CD4-positive, CD25-positive, alpha-beta regulatory T cell (primary cell): ENCODE measurements at regions not wholly inside any gene's neighbourhood (a gene's known extent, or its start where the extent isn't known, plus 50 kb on each side); places are given as distances from the start of the nearest gene placed in this dataset.

Source experiments
- ATAC-seq, 2 donors: fragments of 150-1000 bp; cut with Tn5 transposase; one replicate each; pipeline ENCODE4 v1.10.0; 2021; ENCODE audit warnings: low read depth in 2 of 2, moderate number of reproducible peaks in 2 of 2, moderate library complexity in 1 of 2
- DNase-seq, 3 donors: peaks; one replicate each; pipeline versions ENCODE4 v3.0.0 to v3.0.0-alpha.2; 2012 to 2022; ENCODE audit warnings: mixed read lengths in 1 of 3
- H3K27ac ChIP-seq: one replicate; pipeline ENCODE4 v1.7.0; 2013; ENCODE audit warnings: mild to moderate bottlenecking, low read length; ENCODE audit not compliant: insufficient read depth, poor library complexity, severe bottlenecking
- H3K27me3 ChIP-seq: one replicate; pipeline ENCODE4 v1.7.0; 2013; ENCODE audit warnings: low read length; ENCODE audit not compliant: control insufficient read depth, insufficient read depth
- H3K36me3 ChIP-seq: one replicate; pipeline ENCODE4 v1.7.0; 2013; ENCODE audit warnings: mild to moderate bottlenecking, low read length, moderate library complexity; ENCODE audit not compliant: control insufficient read depth, insufficient read depth
- H3K4me1 ChIP-seq: 2 replicates; pipeline ENCODE4 v1.7.0; 2013; ENCODE audit warnings: mild to moderate bottlenecking, low read length; ENCODE audit not compliant: insufficient read depth, control insufficient read depth, poor library complexity, severe bottlenecking
- H3K4me3 ChIP-seq: one replicate; pipeline ENCODE4 v1.7.0; 2013; ENCODE audit warnings: low read depth, mild to moderate bottlenecking, low read length, moderate library complexity
- H3K9me3 ChIP-seq, 2 experiments: 1 replicate in 1 of 2; 2 replicates in 1 of 2; pipeline ENCODE4 v1.7.0; 2013; ENCODE audit warnings: low read length in 2 of 2, mild to moderate bottlenecking in 1 of 2, moderate library complexity in 1 of 2; ENCODE audit not compliant: control insufficient read depth in 2 of 2
- H3K27ac Mint-ChIP-seq, 3 donors: one replicate each; pipeline ENCODE4 v1.8.0; 2020 to 2022; ENCODE audit warnings: mild to moderate bottlenecking in 3 of 3, mixed read lengths in 3 of 3, moderate library complexity in 2 of 3
- H3K27me3 Mint-ChIP-seq: one replicate; pipeline ENCODE4 v1.8.0; 2022; ENCODE audit warnings: mild to moderate bottlenecking, mixed read lengths
- H3K36me3 Mint-ChIP-seq: one replicate; pipeline ENCODE4 v1.8.0; 2020; ENCODE audit warnings: mixed read lengths
- H3K4me1 Mint-ChIP-seq, 4 donors: one replicate each; pipeline ENCODE4 v1.8.0; 2020 to 2022; ENCODE audit warnings: mixed read lengths in 4 of 4, mild to moderate bottlenecking in 1 of 4
- H3K4me3 Mint-ChIP-seq, 4 donors: one replicate each; pipeline ENCODE4 v1.8.0; 2020 to 2022; ENCODE audit warnings: mild to moderate bottlenecking in 4 of 4, mixed read lengths in 4 of 4, moderate library complexity in 3 of 4
- H3K9me3 Mint-ChIP-seq, 7 donors: one replicate each; pipeline ENCODE4 v1.8.0; 2020 to 2022; ENCODE audit warnings: mixed read lengths in 7 of 7, mild to moderate bottlenecking in 3 of 7, moderate library complexity in 2 of 7

DNA sequence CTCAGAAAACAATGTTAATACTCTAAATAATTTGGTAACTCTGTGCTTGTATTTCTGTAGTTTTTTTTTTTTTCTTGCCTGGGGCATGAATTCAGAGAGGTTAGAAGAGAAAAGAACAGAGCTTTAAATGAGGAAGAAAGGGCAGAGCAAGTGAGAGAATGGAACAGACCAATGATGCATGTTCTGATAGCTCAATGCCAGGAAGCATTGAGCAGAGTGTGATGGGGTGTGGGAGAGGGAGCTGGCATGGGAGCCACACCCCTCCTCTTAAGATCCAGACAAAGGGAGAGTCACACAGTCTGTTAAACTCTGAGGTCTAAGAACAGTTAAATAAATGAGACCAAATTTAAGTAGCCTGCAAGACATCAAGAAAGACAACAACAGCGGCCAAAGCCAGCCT lies 538.6 kb downstream of the TUSC7 start:
- no peaks in the 10 kb centered on the region for H3K27me3 Mint-ChIP-seq
- ATAC-seq: no peak

DNA sequence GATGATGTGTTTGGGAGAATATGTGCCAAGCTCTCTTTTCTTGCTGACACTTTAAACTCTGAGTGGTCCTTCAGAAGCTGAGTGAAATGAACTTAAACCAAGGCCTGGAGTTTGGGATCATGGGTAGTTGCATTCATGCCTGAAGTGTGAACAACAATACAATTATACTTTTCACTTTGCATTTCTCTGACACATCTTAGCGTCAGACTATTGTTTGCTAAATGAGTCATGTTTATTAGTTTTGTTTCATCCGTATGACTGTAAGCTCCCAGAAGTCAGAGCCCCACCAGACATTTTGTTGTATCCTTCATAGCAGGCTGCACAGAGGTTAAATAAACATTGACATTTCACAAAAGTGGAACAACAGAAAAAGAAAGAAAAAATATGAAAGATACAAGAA lies 542.6 kb downstream of the TUSC7 start:
- no peaks in the 10 kb centered on the region for H3K27me3 ChIP-seq
- ATAC-seq (no peak), DNase-seq (no peak)
- Mint-ChIP-seq H3K4me3 (no peak overlapping the region), H3K4me1 (no peaks in the 10 kb centered on the region), H3K27me3 (no peaks in the 10 kb centered on the region), H3K36me3 (no peaks in the 10 kb centered on the region), H3K27ac (no peak overlapping the region), H3K9me3 (peaks cover 0 to 4% (median 2%) of the 10 kb centered on the region in 7 donors)
- no peak overlapping the region for H3K27ac ChIP-seq
- H3K4me3 ChIP-seq: no peak overlapping the region
- H3K36me3 ChIP-seq: no peaks in the 10 kb centered on the region
- H3K4me1 ChIP-seq: no peaks in the 10 kb centered on the region
- H3K9me3 ChIP-seq: peaks cover 0 to 9% of the 10 kb centered on the region in 2 experiments

More for the DNA sequence above, 538.6 kb downstream of the TUSC7 start:
- Histone ChIP-seq H3K4me3 (no peak overlapping the region), H3K27me3 (no peaks in the 10 kb centered on the region), H3K9me3 (peaks cover 0 to 9% of the 10 kb centered on the region in 2 experiments), H3K4me1 (no peaks in the 10 kb centered on the region), H3K27ac (no peak overlapping the region), H3K36me3 (no peaks in the 10 kb centered on the region)
- no peak for DNase-seq
- H3K27ac Mint-ChIP-seq: no peak overlapping the region
- H3K4me1 Mint-ChIP-seq: no peaks in the 10 kb centered on the region
- H3K9me3 Mint-ChIP-seq: peaks cover 2 to 13% (median 6%) of the 10 kb centered on the region in 7 donors
- H3K4me3 Mint-ChIP-seq: no peak overlapping the region
- H3K36me3 Mint-ChIP-seq: no peaks in the 10 kb centered on the region

DNA sequence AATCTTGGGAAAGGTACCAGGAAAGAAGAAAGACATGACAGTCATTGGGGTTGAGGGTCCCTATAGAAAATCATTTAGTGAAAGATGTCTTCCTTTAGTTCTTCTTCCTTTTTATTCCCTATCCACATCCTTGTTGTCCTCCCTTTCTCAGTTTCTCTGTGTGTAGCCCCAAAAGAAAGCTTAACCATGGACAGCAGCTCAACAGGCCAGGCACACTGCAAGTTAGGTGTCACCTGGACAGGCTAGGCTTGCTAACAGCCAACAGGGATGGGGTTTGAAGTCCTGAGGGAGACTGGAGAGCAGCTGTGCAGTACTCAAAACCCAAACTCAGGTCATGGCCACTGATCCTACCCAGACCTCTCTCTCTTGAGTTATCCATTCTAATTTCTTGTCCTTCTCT lies 543.1 kb downstream of the TUSC7 start:
- Mint-ChIP-seq H3K4me1 (no peaks in the 10 kb centered on the region), H3K9me3 (peaks cover 0 to 6% (median 2%) of the 10 kb centered on the region in 7 donors), H3K27me3 (no peaks in the 10 kb centered on the region), H3K27ac (no peak overlapping the region), H3K36me3 (no peaks in the 10 kb centered on the region), H3K4me3 (no peak overlapping the region)
- no peaks in the 10 kb centered on the region for H3K36me3 ChIP-seq
- no peaks in the 10 kb centered on the region for H3K27me3 ChIP-seq
- H3K4me1 ChIP-seq: no peaks in the 10 kb centered on the region
- ATAC-seq (no peak), DNase-seq (no peak)
- H3K4me3 ChIP-seq: no peak overlapping the region
- H3K27ac ChIP-seq: no peak overlapping the region
- H3K9me3 ChIP-seq: peaks cover 0 to 9% of the 10 kb centered on the region in 2 experiments

DNA sequence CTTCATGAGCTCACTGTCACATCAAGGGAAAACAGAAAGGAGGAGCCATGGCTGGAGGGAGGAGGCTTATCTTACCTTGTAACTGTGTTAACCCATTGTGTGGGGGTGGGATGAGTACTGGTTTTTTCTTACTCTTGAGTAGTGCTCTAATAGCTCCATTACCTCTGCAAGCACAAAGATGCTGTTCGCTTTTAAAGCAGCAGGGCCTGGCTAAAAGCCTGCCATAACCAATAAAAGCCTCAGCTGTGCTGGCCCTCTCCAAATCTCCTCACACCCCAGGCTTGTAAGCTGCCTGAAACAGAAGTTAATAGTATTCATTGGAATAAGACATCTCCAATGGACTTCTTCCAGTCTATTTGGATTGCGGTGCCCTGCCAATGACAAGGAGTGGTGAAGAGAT lies 544.1 kb downstream of the TUSC7 start:
- Histone ChIP-seq H3K36me3 (no peaks in the 10 kb centered on the region), H3K27ac (no peak overlapping the region), H3K9me3 (peaks cover 0 to 3% of the 10 kb centered on the region in 2 experiments), H3K27me3 (no peaks in the 10 kb centered on the region), H3K4me3 (no peak overlapping the region), H3K4me1 (no peaks in the 10 kb centered on the region)
- no peaks in the 10 kb centered on the region for H3K4me1 Mint-ChIP-seq
- H3K4me3 Mint-ChIP-seq: no peak overlapping the region
- DNase-seq: no peak
- no peak for ATAC-seq
- no peak overlapping the region for H3K27ac Mint-ChIP-seq
- peaks cover 0 to 6% (median 3%) of the 10 kb centered on the region in 7 donors for H3K9me3 Mint-ChIP-seq
- no peaks in the 10 kb centered on the region for H3K36me3 Mint-ChIP-seq
- H3K27me3 Mint-ChIP-seq: no peaks in the 10 kb centered on the region

DNA sequence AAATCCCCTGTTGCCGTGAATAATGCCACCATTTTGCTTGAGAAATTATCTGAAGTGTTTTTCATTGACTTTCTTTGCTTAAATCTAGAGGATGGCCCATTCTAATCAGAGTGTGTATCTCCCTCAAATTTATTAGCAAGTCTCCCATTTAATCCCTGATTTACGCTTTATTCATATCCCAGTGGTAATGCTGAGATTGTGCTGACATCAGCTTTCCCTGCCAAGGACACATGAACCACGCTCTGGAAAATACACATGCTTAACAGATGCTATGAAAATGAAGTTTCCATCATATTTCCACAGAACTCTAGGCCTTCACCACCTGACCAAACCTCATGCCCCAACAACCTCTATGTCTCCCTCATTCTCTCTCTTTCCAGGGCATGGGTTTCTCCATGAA lies 545.4 kb downstream of the TUSC7 start:
- ATAC-seq (no peak), DNase-seq (no peak)
- H3K27ac ChIP-seq: no peak overlapping the region
- H3K36me3 Mint-ChIP-seq: no peaks in the 10 kb centered on the region
- H3K36me3 ChIP-seq: no peaks in the 10 kb centered on the region
- no peak overlapping the region for H3K4me3 Mint-ChIP-seq
- H3K4me1 Mint-ChIP-seq: no peaks in the 10 kb centered on the region
- no peak overlapping the region for H3K4me3 ChIP-seq
- no peak overlapping the region for H3K27ac Mint-ChIP-seq
- no peaks in the 10 kb centered on the region for H3K4me1 ChIP-seq
- peaks cover 0 to 6% (median 2%) of the 10 kb centered on the region in 7 donors for H3K9me3 Mint-ChIP-seq
- H3K27me3 Mint-ChIP-seq: no peaks in the 10 kb centered on the region
- no peaks in the 10 kb centered on the region for H3K27me3 ChIP-seq
- no peaks in the 10 kb centered on the region for H3K9me3 ChIP-seq

DNA sequence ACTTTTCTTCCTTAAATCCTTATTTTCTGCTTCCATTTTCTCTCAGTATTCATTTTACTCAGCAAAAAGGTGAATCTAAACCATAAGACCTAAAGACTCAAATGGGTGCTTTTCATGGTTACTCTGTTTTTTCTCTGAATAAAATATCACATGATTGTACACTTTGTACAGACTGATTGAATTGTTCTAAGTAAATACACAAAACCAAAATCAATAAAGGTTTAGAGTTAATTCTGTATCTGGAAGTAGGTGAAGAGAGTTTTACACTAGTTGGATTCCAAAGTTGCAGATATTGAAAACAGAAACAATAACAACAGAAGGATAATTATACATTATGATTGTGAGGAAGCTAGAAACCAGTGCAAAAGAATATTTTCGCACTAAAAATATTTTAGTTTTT lies 546.2 kb downstream of the TUSC7 start:
- H3K27me3 Mint-ChIP-seq: no peaks in the 10 kb centered on the region
- H3K36me3 Mint-ChIP-seq: no peaks in the 10 kb centered on the region
- H3K9me3 Mint-ChIP-seq: peaks cover 0 to 8% (median under 1%) of the 10 kb centered on the region in 7 donors
- Histone ChIP-seq H3K9me3 (no peaks in the 10 kb centered on the region), H3K27me3 (no peaks in the 10 kb centered on the region), H3K36me3 (no peaks in the 10 kb centered on the region), H3K4me1 (no peaks in the 10 kb centered on the region), H3K27ac (no peak overlapping the region), H3K4me3 (no peak overlapping the region)
- ATAC-seq (no peak), DNase-seq (no peak)
- H3K4me3 Mint-ChIP-seq: no peak overlapping the region
- H3K27ac Mint-ChIP-seq: no peak overlapping the region
- no peaks in the 10 kb centered on the region for H3K4me1 Mint-ChIP-seq

DNA sequence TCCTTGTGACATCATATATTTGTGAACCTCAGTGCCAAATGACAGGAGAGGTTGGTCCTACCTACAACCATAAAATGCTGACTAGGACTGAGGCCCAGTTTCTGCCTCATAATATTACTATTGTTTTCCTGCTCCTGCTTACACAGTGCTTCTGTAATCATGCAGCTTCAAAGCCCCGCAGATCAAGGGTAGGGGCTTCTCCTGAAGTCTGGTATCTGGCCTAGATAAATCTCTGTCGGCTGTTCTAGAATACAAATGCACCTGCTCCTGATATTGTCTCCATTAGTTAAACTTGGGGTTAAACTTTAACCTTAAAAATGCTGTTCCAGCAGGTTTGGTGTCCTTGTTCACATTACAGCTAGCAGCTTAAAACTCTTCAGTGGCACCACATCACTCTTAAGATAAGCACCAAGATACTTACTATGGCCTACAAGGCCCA lies 552.4 kb downstream of the TUSC7 start:
- no peak for DNase-seq
- Mint-ChIP-seq H3K27ac (no peak overlapping the region), H3K36me3 (no peaks in the 10 kb centered on the region), H3K4me3 (no peak overlapping the region), H3K4me1 (no peaks in the 10 kb centered on the region), H3K27me3 (no peaks in the 10 kb centered on the region), H3K9me3 (peaks cover 2 to 14% (median 9%) of the 10 kb centered on the region in 7 donors)
- ATAC-seq: no peak
- Histone ChIP-seq H3K27me3 (no peaks in the 10 kb centered on the region), H3K4me1 (no peaks in the 10 kb centered on the region), H3K9me3 (no peaks in the 10 kb centered on the region), H3K4me3 (no peak overlapping the region), H3K27ac (no peak overlapping the region), H3K36me3 (no peaks in the 10 kb centered on the region)

DNA sequence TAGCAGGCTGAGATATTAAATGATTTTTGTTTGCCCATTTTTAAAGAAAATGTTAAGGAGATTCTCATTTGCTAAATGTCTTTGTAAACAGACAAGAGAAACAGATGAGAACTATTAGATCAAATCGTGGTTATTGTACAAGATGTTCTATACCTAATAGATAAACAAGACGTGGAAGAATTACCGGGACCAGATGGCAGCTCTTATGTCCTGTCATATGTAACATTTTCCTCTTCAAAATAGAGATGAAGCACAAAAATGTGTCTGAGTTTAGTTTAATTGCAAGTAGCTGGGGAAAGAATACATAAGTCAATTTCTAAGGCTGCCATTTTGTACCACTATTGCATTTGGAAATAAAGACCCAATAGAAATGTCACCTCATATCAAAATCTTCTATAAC lies 553.7 kb downstream of the TUSC7 start:
- H3K36me3 Mint-ChIP-seq: no peaks in the 10 kb centered on the region
- H3K4me3 Mint-ChIP-seq: no peak overlapping the region
- no peak overlapping the region for H3K27ac ChIP-seq
- H3K9me3 ChIP-seq: no peaks in the 10 kb centered on the region
- DNase-seq: no peak
- no peak for ATAC-seq
- H3K27me3 Mint-ChIP-seq: no peaks in the 10 kb centered on the region
- no peak overlapping the region for H3K27ac Mint-ChIP-seq
- H3K27me3 ChIP-seq: no peaks in the 10 kb centered on the region
- no peaks in the 10 kb centered on the region for H3K4me1 ChIP-seq
- H3K9me3 Mint-ChIP-seq: peaks cover 0 to 13% (median 7%) of the 10 kb centered on the region in 7 donors
- H3K4me3 ChIP-seq: no peak overlapping the region
- no peaks in the 10 kb centered on the region for H3K36me3 ChIP-seq
- no peaks in the 10 kb centered on the region for H3K4me1 Mint-ChIP-seq
